HG02884 (cell line): ENCODE measurements at regions not wholly inside any gene's neighbourhood (a gene's known extent, or its start where the extent isn't known, plus 50 kb on each side); places are given as distances from the start of the nearest gene placed in this dataset.
"Not testable (repeated sequence)": the region's sequence is repeated elsewhere in the genome, so short reads cannot be mapped to it uniquely, and the experiment has no call there.

Source experiments
- ATAC-seq: cut with Tn5 transposase; IDR thresholded peaks from one replicate; pipeline ENCODE4 v1.9.1; 2021; ENCODE audit warnings: mild to moderate bottlenecking, moderate library complexity; ENCODE audit not compliant: unreplicated experiment

DNA sequence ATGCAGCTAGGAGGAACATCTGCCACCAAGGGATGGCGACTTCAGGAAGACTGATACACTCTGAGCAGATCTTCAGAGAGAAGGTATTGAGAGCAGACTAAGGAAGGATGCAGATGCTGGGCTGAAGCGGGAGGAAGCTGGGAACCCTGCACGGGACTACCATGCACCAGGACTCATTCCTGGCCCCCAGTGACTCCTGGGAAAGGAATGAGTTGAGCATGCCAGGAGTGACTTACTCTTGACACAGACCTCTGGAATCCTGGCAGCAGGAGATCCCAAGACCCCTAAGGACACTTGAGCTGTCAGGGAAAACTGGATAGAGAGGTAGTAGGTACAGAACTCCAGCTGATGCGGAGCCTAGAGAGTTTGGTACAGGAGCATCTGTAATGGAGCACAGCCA lies 336.1 kb downstream of the RPS29 start:
- no peak for ATAC-seq

DNA sequence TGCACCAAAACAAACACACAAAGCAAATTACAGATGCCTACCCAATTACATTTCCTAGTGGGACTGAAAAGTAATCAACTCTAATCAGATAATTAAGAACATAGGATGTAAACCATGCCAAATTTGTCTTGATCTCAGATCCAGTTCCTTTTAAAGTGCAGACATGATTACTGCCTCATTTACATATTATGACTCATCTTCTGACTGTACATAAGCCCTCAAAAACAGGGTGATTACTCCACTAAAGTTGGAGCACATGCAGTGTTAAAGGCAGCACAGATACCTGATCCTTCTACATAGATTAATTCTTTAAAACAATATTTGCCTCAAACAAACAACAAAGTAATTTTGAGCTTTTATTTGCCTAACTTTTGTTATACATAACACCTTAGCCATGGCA lies 337.2 kb downstream of the RPS29 start:
- ATAC-seq = peak; percentile 50

DNA sequence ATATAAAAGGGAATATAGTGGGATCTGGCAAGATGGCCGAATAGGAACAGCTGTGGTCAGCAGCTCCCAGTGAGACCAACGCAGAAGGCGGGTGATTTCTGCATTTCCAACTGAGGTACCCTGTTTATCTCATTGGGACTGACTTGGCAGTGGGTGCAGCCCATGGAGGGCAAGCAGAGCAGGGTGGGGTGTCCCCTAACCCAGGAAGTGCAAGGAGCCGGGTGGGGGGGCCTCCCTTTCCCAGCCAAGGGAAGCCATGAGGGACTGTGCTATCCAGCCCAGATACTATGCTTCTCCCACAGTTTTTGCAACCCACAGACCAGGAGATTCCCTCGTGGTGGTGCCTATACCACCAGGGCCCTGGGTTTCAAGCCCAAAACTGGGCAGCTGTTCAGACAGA lies 342.4 kb downstream of the RPS29 start:
- ATAC-seq = not testable (repeated sequence)

GRCh38 chr14:49240383-49240782 lies 345.8 kb downstream of the RPS29 start:
- no peak for ATAC-seq

GRCh38 chr14:49228552-49228951 lies 357.6 kb downstream of the RPS29 start:
- no peak for ATAC-seq

- ATAC-seq = no peak
Observed at GRCh38 chr14:49221316-49221715, 364.9 kb downstream of the RPS29 start.

- no peak for ATAC-seq
Observed at GRCh38 chr14:49220492-49220891, 365.7 kb downstream of the RPS29 start.

GRCh38 chr14:49218436-49219092 lies 367.6 kb downstream of the RPS29 start:
- ATAC-seq = no peak

- ATAC-seq = no peak
Observed at GRCh38 chr14:49212721-49213120, 373.5 kb downstream of the RPS29 start.

- ATAC-seq = no peak
Observed at GRCh38 chr14:49209416-49209815, 376.8 kb downstream of the RPS29 start.

- ATAC-seq = no peak
Observed at GRCh38 chr14:49206828-49207227, 379.4 kb downstream of the RPS29 start.

DNA sequence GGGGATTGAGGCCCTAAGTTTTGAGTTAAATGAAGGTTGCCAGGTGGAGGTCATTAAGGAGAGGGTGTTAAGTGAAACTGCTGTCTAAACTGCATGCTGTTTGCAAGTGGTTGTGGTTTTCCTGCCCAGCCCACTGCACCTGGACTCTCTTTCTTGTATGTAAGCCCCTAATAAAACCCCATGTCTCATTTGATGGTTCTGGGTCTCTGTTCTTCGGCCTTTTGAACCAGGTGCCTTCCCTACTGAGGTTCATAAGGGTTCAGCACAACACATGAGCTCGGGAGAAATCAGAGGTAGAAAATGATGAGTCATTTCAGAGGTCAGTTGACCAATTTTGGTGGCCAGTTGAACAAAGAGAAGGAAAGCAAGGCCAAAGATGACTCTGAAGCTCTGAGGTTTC lies 382.5 kb downstream of the RPS29 start:
- ATAC-seq = no peak

DNA sequence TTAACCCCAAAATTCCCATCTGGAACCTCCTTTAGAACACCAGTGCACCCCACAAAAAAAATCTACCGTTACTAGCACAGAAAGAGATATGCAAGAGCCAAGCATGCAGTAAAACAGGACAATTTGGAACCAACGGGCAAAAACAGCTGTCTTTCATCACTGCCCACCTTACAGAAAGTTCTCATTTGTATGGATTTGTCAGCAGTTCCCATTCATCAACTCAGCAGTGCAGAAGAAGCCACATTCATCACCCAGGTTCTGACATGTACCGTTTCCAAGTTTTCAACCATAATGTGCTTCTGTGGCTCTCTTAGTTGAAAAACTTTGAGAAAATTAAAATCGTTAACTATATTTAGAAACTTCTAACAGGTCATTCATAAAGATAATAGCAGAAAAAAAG lies 387.0 kb downstream of the RPS29 start:
- ATAC-seq = no peak

- ATAC-seq = no peak
Observed at GRCh38 chr14:49196327-49196726, 389.9 kb downstream of the RPS29 start.

DNA sequence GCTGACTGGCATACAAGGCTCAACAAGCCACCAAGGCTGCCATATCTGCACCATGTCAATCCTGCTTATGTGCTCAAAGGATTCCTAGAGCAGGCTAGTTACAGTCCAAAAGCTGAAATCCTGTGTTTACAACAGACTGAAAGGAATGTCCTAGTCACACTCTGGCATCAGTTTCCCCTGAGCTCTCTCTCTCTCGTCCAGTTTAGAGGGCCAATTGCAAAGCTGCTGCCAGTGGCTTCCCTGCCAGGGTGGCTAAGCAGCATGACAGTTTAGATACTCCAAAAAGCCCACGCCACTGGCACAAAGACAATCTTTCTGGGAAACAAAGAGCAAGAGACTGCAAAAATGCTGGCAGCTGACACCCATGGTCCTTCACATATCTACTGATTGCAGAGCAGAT lies 392.1 kb downstream of the RPS29 start:
- ATAC-seq = no peak

DNA sequence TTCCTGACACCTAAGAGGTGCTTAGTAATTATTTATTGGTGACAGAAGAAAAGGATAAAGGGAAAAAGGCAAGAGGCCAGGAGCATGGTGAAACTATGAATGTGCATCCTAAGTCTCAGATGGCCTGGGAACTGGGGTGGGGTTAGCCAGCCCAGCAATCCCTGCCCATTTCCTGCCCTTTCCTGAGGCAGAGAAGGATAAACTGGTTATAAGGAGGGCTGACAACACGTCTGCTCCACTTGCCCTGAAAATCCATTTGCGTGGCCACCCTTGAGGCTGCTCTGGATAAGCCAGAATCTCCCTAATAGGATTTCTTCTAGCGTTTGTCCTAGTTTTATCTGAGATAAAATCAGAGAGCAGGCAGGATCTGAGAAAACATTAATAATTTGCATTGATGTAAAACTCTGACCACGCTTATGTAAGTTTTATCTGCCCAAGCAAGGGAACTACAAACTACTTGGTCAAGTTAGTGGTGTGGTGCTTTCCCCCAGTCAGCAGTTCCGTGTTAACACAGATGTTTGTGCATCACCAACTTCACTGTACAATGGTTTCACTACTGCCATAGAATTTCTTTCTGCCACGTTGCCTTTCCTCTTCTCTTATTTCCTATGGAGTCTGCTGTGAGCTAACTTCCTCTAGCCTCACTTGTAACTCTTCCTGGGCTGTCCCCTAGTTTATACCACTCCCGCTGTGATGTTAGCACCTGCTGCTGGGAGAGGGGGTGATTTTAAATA lies 392.7 kb downstream of the RPS29 start:
- peak; percentile 95 for ATAC-seq

DNA sequence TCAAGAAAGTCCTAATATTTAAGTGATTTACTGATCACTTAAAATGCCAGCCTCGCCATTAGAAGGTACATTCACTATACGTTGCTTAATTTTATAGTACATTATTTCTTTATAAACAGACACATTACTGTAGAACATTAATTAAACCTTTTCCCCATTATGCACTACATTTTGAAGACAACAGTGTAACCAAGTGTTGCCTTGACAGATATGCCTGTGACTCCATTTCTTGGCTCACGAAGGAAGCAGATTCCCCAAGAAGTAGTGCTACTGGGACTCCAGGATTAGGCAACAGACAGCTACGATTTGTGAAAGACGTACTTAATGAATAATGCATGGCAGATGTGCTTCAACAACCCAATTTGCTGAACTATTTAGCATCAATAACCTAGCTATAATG lies 394.8 kb downstream of the RPS29 start:
- ATAC-seq = no peak

DNA sequence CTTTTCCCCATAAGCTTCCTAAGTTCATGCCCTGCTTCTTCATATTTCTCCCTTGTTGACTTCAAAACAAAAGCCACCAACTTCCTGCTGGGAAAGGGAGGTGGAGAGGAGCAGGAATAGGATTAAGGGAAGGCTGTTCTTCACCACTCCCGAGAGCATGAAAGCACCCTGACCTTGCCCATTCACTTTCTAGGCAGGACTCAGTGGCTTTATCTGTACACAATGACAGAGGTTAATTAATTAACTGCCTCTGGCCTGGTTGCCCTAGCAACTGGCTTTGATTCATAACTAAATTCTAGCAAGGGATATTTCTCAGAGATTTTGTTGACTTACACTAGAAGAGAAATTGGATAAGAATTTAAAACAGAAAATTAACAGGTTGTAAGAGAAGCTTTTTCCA lies 396.8 kb downstream of the RPS29 start:
- no peak for ATAC-seq

DNA sequence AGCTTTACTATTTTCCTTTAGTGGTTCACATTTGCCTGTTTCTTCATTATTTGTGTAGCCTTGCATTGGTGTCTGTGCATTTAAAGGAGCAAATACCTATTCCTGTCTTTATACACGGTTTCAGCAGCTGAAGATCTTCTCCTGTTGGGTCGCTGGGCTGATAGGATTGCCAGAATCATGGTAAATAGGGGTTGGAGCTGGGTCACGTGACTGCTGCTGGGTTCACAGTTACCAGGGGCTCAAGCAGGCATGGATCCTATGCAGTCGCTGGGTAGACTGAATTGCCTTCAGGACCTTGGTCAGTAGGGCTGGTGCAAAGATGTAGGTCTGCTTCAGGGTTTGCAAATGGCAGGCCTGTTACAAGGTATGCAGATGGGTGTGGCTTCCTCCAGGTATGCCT lies 398.4 kb downstream of the RPS29 start:
- ATAC-seq = no peak

- peak; percentile 99 for ATAC-seq
Observed at GRCh38 chr14:49173765-49174373, 412.3 kb downstream of the RPS29 start.

GRCh38 chr14:49164074-49164473 lies 422.1 kb downstream of the RPS29 start:
- ATAC-seq = no peak

GRCh38 chr14:49160983-49161382 lies 425.2 kb downstream of the RPS29 start:
- no peak for ATAC-seq
